H9 (cell line): ENCODE measurements at regions not wholly inside any gene's neighbourhood (a gene's known extent, or its start where the extent isn't known, plus 50 kb on each side); places are given as distances from the start of the nearest gene placed in this dataset.

Experiments used
- DNase-seq: peaks from one replicate; pipeline ENCODE4 v3.0.0-alpha.2; 2017
- H2AFZ ChIP-seq: one replicate; pipeline ENCODE4 v1.6.1; 2013; ENCODE audit warnings: mild to moderate bottlenecking, low read length, control low read depth, moderate library complexity
- H2AK5ac ChIP-seq: 2 replicates; pipeline ENCODE4 v1.6.1; 2013; ENCODE audit warnings: low read length, control low read depth, mixed read lengths; ENCODE audit not compliant: insufficient read length
- H2BK120ac ChIP-seq: one replicate; pipeline ENCODE4 v1.6.1; 2013; ENCODE audit warnings: low read depth, mild to moderate bottlenecking, low read length, control low read depth, inconsistent platforms; ENCODE audit not compliant: poor library complexity, severe bottlenecking
- H2BK12ac ChIP-seq: 2 replicates; pipeline ENCODE4 v1.6.1; 2013; ENCODE audit warnings: low read length, control low read depth, mixed read lengths, low read depth; ENCODE audit not compliant: insufficient read length
- H2BK15ac ChIP-seq: 2 replicates; pipeline ENCODE4 v1.6.1; 2013; ENCODE audit warnings: low read depth, low read length, control low read depth
- H2BK20ac ChIP-seq: one replicate; pipeline ENCODE4 v1.6.1; 2013; ENCODE audit warnings: low read depth, mild to moderate bottlenecking, low read length, control low read depth, inconsistent platforms; ENCODE audit not compliant: poor library complexity, severe bottlenecking
- H2BK5ac ChIP-seq: 2 replicates; pipeline ENCODE4 v1.6.1; 2013; ENCODE audit warnings: low read length, control low read depth, mixed read lengths; ENCODE audit not compliant: insufficient read length
- H3K14ac ChIP-seq: 2 replicates; pipeline ENCODE4 v1.6.1; 2013; ENCODE audit warnings: low read length, control low read depth; ENCODE audit not compliant: insufficient read depth
- H3K18ac ChIP-seq: 2 replicates; pipeline ENCODE4 v1.6.1; 2013; ENCODE audit warnings: low read depth, mild to moderate bottlenecking, mixed read lengths, low read length, control low read depth; ENCODE audit not compliant: insufficient read length
- H3K23ac ChIP-seq: 2 replicates; pipeline ENCODE4 v1.6.1; 2013; ENCODE audit warnings: low read length, control low read depth, mixed read lengths, low read depth; ENCODE audit not compliant: insufficient read length
- H3K23me2 ChIP-seq: 2 replicates; pipeline ENCODE4 v1.6.1; 2013; ENCODE audit warnings: low read depth, mild to moderate bottlenecking, mixed read lengths, low read length, control low read depth; ENCODE audit not compliant: insufficient read length, poor library complexity, severe bottlenecking
- H3K27ac ChIP-seq: 2 replicates; pipeline ENCODE4 v1.5.1; 2013; ENCODE audit warnings: low read length, control low read depth, mixed read lengths, low read depth; ENCODE audit not compliant: insufficient read length
- H3K27me3 ChIP-seq: 2 replicates; pipeline ENCODE4 v1.6.1; 2013; ENCODE audit warnings: low read length, control low read depth, inconsistent platforms; ENCODE audit not compliant: insufficient read depth
- H3K4ac ChIP-seq: 2 replicates; pipeline ENCODE4 v1.6.1; 2013; ENCODE audit warnings: low read depth, mild to moderate bottlenecking, control low read depth, inconsistent platforms, low read length, moderate library complexity
- H3K4me1 ChIP-seq: 2 replicates; pipeline ENCODE4 v1.6.1; 2013; ENCODE audit warnings: low read length, control low read depth, inconsistent platforms; ENCODE audit not compliant: insufficient read depth
- H3K4me2 ChIP-seq: 2 replicates; pipeline ENCODE4 v1.6.1; 2013; ENCODE audit warnings: low read length, control low read depth, mixed read lengths; ENCODE audit not compliant: insufficient read length, insufficient read depth
- H3K56ac ChIP-seq: 2 replicates; pipeline ENCODE4 v1.6.1; 2013; ENCODE audit warnings: low read depth, mild to moderate bottlenecking, mixed read lengths, low read length, control low read depth; ENCODE audit not compliant: insufficient read length
- H3K79me1 ChIP-seq: 2 replicates; pipeline ENCODE4 v1.6.1; 2013; ENCODE audit warnings: low read depth, mild to moderate bottlenecking, moderate library complexity, low read length, control low read depth, inconsistent platforms; ENCODE audit not compliant: insufficient read depth, poor library complexity, severe bottlenecking
- H3K79me2 ChIP-seq: 2 replicates; pipeline ENCODE4 v1.6.1; 2013; ENCODE audit warnings: low read length, control low read depth, inconsistent platforms; ENCODE audit not compliant: insufficient read depth
- H3K9ac ChIP-seq: 2 replicates; pipeline ENCODE4 v1.6.1; 2013; ENCODE audit warnings: low read length, control low read depth, mixed read lengths; ENCODE audit not compliant: insufficient read length; ENCODE audit errors: extremely low read depth
- H3K9me3 ChIP-seq: one replicate; pipeline ENCODE4 v1.6.1; 2013; ENCODE audit warnings: low read depth, low read length, inconsistent platforms; ENCODE audit not compliant: control insufficient read depth
- H3T11ph ChIP-seq: one replicate; pipeline ENCODE4 v1.6.1; 2013; ENCODE audit warnings: mild to moderate bottlenecking, low read length, control low read depth, inconsistent platforms
- H4K20me1 ChIP-seq: one replicate; pipeline ENCODE4 v1.6.1; 2013; ENCODE audit not compliant: control insufficient read depth, insufficient read length, insufficient read depth
- H4K5ac ChIP-seq: 2 replicates; pipeline ENCODE4 v1.6.1; 2013; ENCODE audit warnings: low read depth, mild to moderate bottlenecking, mixed read lengths, low read length, control low read depth; ENCODE audit not compliant: insufficient read length
- H4K8ac ChIP-seq: replicated peaks from 2 replicates; pipeline ENCODE4 v1.6.1; 2013; ENCODE audit warnings: low read length, control low read depth, mixed read lengths, low read depth; ENCODE audit not compliant: insufficient read length
- H4K91ac ChIP-seq: 2 replicates; pipeline ENCODE4 v1.6.1; 2013; ENCODE audit warnings: low read depth, mild to moderate bottlenecking, moderate library complexity, mixed read lengths, low read length, control low read depth; ENCODE audit not compliant: insufficient read length
- H3K27ac Mint-ChIP-seq, 3 experiments: 2 replicates in 2 of 3; 3 replicates in 1 of 3; pipeline ENCODE4 v1.8.0; 2020 to 2021; ENCODE audit warnings: mixed read lengths in 3 of 3, mild to moderate bottlenecking in 1 of 3, moderate library complexity in 1 of 3
- H3K27me3 Mint-ChIP-seq: 2 replicates; pipeline ENCODE4 v1.8.0; 2021; ENCODE audit warnings: low read depth, mild to moderate bottlenecking, moderate library complexity, mixed read lengths
- H3K36me3 Mint-ChIP-seq, 3 experiments: 2 replicates in 2 of 3; 3 replicates in 1 of 3; pipeline ENCODE4 v1.8.0; 2020 to 2021; ENCODE audit warnings: low read depth in 3 of 3, mixed read lengths in 3 of 3; ENCODE audit not compliant: insufficient read depth in 1 of 3
- H3K4me1 Mint-ChIP-seq, 2 experiments: 2 replicates each; pipeline ENCODE4 v1.8.0; 2020; ENCODE audit warnings: mixed read lengths in 2 of 2
- H3K4me3 Mint-ChIP-seq, 2 experiments: 2 replicates in 1 of 2; 3 replicates in 1 of 2; pipeline ENCODE4 v1.8.0; 2020 to 2021; ENCODE audit warnings: mild to moderate bottlenecking in 2 of 2, mixed read lengths in 2 of 2, moderate library complexity in 1 of 2
- H3K9me3 Mint-ChIP-seq, 2 experiments: 2 replicates in 1 of 2; 3 replicates in 1 of 2; pipeline ENCODE4 v1.8.0; 2020; ENCODE audit warnings: mild to moderate bottlenecking in 2 of 2, mixed read lengths in 2 of 2, moderate library complexity in 1 of 2
- WGBS: extraction: QIAGEN DNeasy Blood & Tissue Kit; methylation state at CpG from one replicate; pipeline ENCODE4 v1.1.7; 2013; ENCODE audit warnings: missing lambda C conversion rate, low lambda C conversion rate, mixed read lengths; ENCODE audit not compliant: insufficient read length; ENCODE audit errors: extremely low coverage; 5-methylcytosine and 5-hydroxymethylcytosine counted together
- TF ChIP-seq, protein P1 (sequence below): fragments of 200-600 bp; sonication (generic); conservative IDR thresholded peaks from 3 replicates; pipeline ENCODE4 v1.8.0; 2021; ENCODE audit warnings: antibody characterized with exemption, mild to moderate bottlenecking

DNA sequence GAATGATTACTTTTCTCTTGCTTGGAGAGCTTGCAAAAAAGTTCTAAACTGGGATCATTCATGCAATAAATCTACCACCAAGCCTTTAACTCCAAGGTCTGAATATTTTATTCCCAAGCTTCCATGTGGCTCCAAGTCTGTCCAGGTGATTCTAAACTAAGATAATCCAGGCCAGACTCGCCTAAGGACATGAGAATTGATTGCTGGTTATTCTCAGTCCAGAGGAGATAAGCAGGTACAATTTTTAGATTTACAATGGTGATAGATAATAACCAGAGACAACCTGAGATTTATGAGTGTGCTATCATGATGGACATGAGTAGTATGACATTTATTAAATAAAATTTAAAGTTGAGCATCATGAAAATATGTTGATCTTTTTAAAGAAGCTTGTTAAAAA lies 156.5 kb upstream of the SPRY2 start:
- H4K5ac ChIP-seq: no peak overlapping the region
- no peak overlapping the region for H3K18ac ChIP-seq
- no peaks in the 10 kb centered on the region for H3K79me2 ChIP-seq
- DNase-seq: no peak
- no peak overlapping the region for H3K56ac ChIP-seq
- H3K4me3 Mint-ChIP-seq: no peak overlapping the region
- H3K4me1 ChIP-seq: no peaks in the 10 kb centered on the region
- H3K27me3 Mint-ChIP-seq: no peaks in the 10 kb centered on the region
- no peak overlapping the region for H2AK5ac ChIP-seq
- H3K14ac ChIP-seq: no peak overlapping the region
- H3K27ac ChIP-seq: no peak overlapping the region
- H4K91ac ChIP-seq: no peak overlapping the region
- no peak overlapping the region for H3K23ac ChIP-seq
- no peak overlapping the region for H3K4me2 ChIP-seq
- H2BK5ac ChIP-seq: no peak overlapping the region
- H4K20me1 ChIP-seq: no peaks in the 10 kb centered on the region
- no peak overlapping the region for H3K27ac Mint-ChIP-seq
- H3K27me3 ChIP-seq: no peaks in the 10 kb centered on the region
- TF ChIP-seq, protein P1, sequence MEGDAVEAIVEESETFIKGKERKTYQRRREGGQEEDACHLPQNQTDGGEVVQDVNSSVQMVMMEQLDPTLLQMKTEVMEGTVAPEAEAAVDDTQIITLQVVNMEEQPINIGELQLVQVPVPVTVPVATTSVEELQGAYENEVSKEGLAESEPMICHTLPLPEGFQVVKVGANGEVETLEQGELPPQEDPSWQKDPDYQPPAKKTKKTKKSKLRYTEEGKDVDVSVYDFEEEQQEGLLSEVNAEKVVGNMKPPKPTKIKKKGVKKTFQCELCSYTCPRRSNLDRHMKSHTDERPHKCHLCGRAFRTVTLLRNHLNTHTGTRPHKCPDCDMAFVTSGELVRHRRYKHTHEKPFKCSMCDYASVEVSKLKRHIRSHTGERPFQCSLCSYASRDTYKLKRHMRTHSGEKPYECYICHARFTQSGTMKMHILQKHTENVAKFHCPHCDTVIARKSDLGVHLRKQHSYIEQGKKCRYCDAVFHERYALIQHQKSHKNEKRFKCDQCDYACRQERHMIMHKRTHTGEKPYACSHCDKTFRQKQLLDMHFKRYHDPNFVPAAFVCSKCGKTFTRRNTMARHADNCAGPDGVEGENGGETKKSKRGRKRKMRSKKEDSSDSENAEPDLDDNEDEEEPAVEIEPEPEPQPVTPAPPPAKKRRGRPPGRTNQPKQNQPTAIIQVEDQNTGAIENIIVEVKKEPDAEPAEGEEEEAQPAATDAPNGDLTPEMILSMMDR: no peak
- no peak overlapping the region for H3T11ph ChIP-seq
- no peaks in the 10 kb centered on the region for H3K4me1 Mint-ChIP-seq
- H3K36me3 Mint-ChIP-seq: no peaks in the 10 kb centered on the region
- H2BK12ac ChIP-seq: no peak overlapping the region
- H2BK20ac ChIP-seq: no peak overlapping the region
- H2BK120ac ChIP-seq: no peak overlapping the region
- no peaks in the 10 kb centered on the region for H3K9me3 Mint-ChIP-seq
- no peak overlapping the region for H2AFZ ChIP-seq
- no peaks in the 10 kb centered on the region for H3K79me1 ChIP-seq
- H2BK15ac ChIP-seq: no peak overlapping the region
- WGBS: no CpG with 5 or more reads among the region's 1 CpG
- H3K9me3 ChIP-seq: no peaks in the 10 kb centered on the region
- no peaks in the 10 kb centered on the region for H3K23me2 ChIP-seq
- no peak overlapping the region for H4K8ac ChIP-seq
- H3K4ac ChIP-seq: no peak overlapping the region
- H3K9ac ChIP-seq: no peak overlapping the region
